Activated CD8-positive, alpha-beta T cell treated with anti-CD3 and anti-CD28 coated beads, Interleukin-2, amount 10 ng/mL, durations not matched to agents 7 days and 5 days (primary cell): ENCODE measurements at regions not wholly inside any gene's neighbourhood (a gene's known extent, or its start where the extent isn't known, plus 50 kb on each side); places are given as distances from the start of the nearest gene placed in this dataset.
"Not testable (repeated sequence)": the region's sequence is repeated elsewhere in the genome, so short reads cannot be mapped to it uniquely, and the experiment has no call there.

Experiments used
- ATAC-seq: fragments of 150-1000 bp; cut with Tn5 transposase; one replicate; pipeline ENCODE4 v1.10.0; 2021; ENCODE audit warnings: moderate library complexity
- CTCF ChIA-PET: fragments of 350-600 bp; sonication (Branson Sonifier 250); formaldehyde crosslinking; loops from one replicate; lab custom pipeline; 2021; ENCODE audit warnings: antibody characterized with exemption; lab: Charles Lee
- POLR2A ChIA-PET: fragments of 350-600 bp; sonication (Branson Sonifier 250); formaldehyde crosslinking; loops from one replicate; lab custom pipeline; 2021; ENCODE audit warnings: antibody characterized with exemption; lab: Charles Lee
- DNase-seq: peaks from one replicate; pipeline ENCODE4 v3.0.0-alpha.2; 2020
- H3K27ac Mint-ChIP-seq: one replicate; pipeline ENCODE4 v1.8.0; 2021; ENCODE audit warnings: mild to moderate bottlenecking, mixed read lengths
- H3K27me3 Mint-ChIP-seq: one replicate; pipeline ENCODE4 v1.8.0; 2021; ENCODE audit warnings: low read depth, mixed read lengths
- H3K36me3 Mint-ChIP-seq: one replicate; pipeline ENCODE4 v1.8.0; 2021; ENCODE audit warnings: low read depth, mixed read lengths
- H3K4me1 Mint-ChIP-seq: one replicate; pipeline ENCODE4 v1.8.0; 2021; ENCODE audit warnings: low read depth, mixed read lengths
- H3K4me3 Mint-ChIP-seq: one replicate; pipeline ENCODE4 v1.8.0; 2021; ENCODE audit warnings: mild to moderate bottlenecking, mixed read lengths
- H3K9me3 Mint-ChIP-seq: one replicate; pipeline ENCODE4 v1.8.0; 2022; ENCODE audit warnings: mixed read lengths; ENCODE audit not compliant: insufficient read depth

- H3K36me3 Mint-ChIP-seq: no peaks in the 10 kb centered on the region
- ChIA-PET POLR2A (no interaction called here), CTCF (no interaction called here)
- H3K27me3 Mint-ChIP-seq: no peaks in the 10 kb centered on the region
- H3K4me3 Mint-ChIP-seq: no peak overlapping the region
- no peak for ATAC-seq
- peaks cover 17% of the 10 kb centered on the region for H3K9me3 Mint-ChIP-seq
- H3K4me1 Mint-ChIP-seq: no peaks in the 10 kb centered on the region
- DNase-seq: no peak
- H3K27ac Mint-ChIP-seq: no peak overlapping the region
Observed at GRCh38 chr5:26009742-26010141, 1028.6 kb downstream of the CDH9 start.

- Mint-ChIP-seq H3K9me3 (peaks cover 13% of the 10 kb centered on the region), H3K4me3 (no peak overlapping the region), H3K36me3 (no peaks in the 10 kb centered on the region), H3K27me3 (no peaks in the 10 kb centered on the region), H3K4me1 (no peaks in the 10 kb centered on the region), H3K27ac (no peak overlapping the region)
- ChIA-PET POLR2A (no interaction called here), CTCF (no interaction called here)
- DNase-seq (no peak), ATAC-seq (no peak)
Observed at GRCh38 chr5:26003966-26004365, 1034.4 kb downstream of the CDH9 start.

DNA sequence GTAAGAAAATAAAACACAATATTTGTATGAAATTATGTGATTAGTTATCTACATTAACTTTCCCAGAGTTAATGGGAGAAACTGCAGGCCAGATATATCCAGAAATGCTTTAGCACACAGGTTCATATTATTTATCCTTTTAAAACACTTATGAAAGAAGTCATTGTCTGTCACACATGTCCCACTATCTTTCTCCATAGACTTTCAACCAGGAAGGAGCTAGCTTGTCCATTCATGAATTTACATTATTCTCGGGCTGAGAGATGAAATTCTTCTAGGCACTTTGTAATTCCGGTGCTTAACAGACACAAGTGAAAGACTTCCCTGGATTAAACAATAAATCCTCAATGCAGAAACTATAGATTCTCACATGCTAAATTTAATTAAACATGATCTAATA, 1043.2 kb downstream of the CDH9 start:
- H3K9me3 Mint-ChIP-seq: peaks cover 29% of the 10 kb centered on the region
- no peak overlapping the region for H3K4me3 Mint-ChIP-seq
- no peaks in the 10 kb centered on the region for H3K27me3 Mint-ChIP-seq
- DNase-seq (no peak), ATAC-seq (no peak)
- no peaks in the 10 kb centered on the region for H3K36me3 Mint-ChIP-seq
- ChIA-PET POLR2A (no interaction called here), CTCF (no interaction called here)
- no peaks in the 10 kb centered on the region for H3K4me1 Mint-ChIP-seq
- H3K27ac Mint-ChIP-seq: no peak overlapping the region

DNA sequence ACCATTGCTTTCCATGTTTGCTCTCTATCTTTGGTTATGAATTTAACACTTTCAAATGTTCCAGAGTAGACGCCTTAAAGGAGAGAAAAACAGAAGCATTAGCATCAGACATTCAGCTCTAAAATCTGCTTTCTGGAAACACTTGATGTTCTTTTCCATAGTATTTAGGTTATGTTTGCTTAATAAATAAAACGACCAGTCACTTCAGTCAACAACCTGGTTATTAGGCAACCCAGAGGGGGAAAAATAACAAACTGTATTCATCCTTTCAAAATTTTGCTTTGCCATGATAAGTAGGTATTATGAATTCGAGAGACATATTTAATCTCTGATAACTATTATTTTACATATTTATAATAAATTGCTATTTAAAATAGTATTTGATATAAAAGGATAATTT, 1044.7 kb downstream of the CDH9 start:
- DNase-seq: no peak
- CTCF ChIA-PET: no interaction called here

DNA sequence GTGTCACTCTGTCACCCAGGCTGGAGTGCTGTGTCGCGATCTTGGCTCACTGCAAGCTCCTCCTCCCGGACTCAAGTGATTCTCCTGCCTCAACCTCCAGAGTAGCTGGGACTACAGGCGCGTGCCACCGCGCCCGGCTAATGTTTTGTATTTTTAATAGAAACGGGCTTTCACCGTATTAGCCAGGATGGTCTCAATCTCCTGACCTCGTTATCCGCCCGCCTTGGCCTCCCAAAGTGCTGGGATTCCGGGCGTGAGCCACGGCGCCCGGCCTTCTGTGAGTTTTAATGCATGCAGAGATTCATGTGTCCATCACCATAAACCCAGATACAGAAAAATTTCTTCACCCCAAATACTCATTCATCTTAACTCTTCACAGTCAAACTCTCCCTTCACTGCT, 1046.7 kb downstream of the CDH9 start:
- H3K4me1 Mint-ChIP-seq: no peaks in the 10 kb centered on the region
- no peaks in the 10 kb centered on the region for H3K36me3 Mint-ChIP-seq
- no peak overlapping the region for H3K27ac Mint-ChIP-seq
- POLR2A ChIA-PET: no interaction called here
- no peak overlapping the region for H3K4me3 Mint-ChIP-seq
- no peaks in the 10 kb centered on the region for H3K27me3 Mint-ChIP-seq
- peaks cover 26% of the 10 kb centered on the region for H3K9me3 Mint-ChIP-seq
- CTCF ChIA-PET: no interaction called here
- ATAC-seq (no peak), DNase-seq (no peak)

More for the DNA sequence above, 1044.7 kb downstream of the CDH9 start:
- Mint-ChIP-seq H3K27me3 (no peaks in the 10 kb centered on the region), H3K4me1 (no peaks in the 10 kb centered on the region), H3K9me3 (peaks cover 29% of the 10 kb centered on the region), H3K4me3 (no peak overlapping the region), H3K36me3 (no peaks in the 10 kb centered on the region), H3K27ac (no peak overlapping the region)
- POLR2A ChIA-PET: no interaction called here
- ATAC-seq: no peak

- Mint-ChIP-seq H3K27me3 (no peaks in the 10 kb centered on the region), H3K36me3 (no peaks in the 10 kb centered on the region), H3K4me1 (no peaks in the 10 kb centered on the region), H3K27ac (no peak overlapping the region), H3K9me3 (peaks cover 23% of the 10 kb centered on the region), H3K4me3 (no peak overlapping the region)
- DNase-seq (no peak), ATAC-seq (no peak)
- ChIA-PET POLR2A (no interaction called here), CTCF (no interaction called here)
Observed at GRCh38 chr5:25990771-25991170, 1047.6 kb downstream of the CDH9 start.

GRCh38 chr5:25979086-25979485, 1059.3 kb downstream of the CDH9 start:
- no peak for ATAC-seq
- no peaks in the 10 kb centered on the region for H3K36me3 Mint-ChIP-seq
- POLR2A ChIA-PET: no interaction called here
- H3K4me3 Mint-ChIP-seq: no peak overlapping the region
- DNase-seq: no peak
- no peaks in the 10 kb centered on the region for H3K27me3 Mint-ChIP-seq
- no peaks in the 10 kb centered on the region for H3K4me1 Mint-ChIP-seq
- CTCF ChIA-PET: no interaction called here
- H3K27ac Mint-ChIP-seq: no peak overlapping the region
- peaks cover 19% of the 10 kb centered on the region for H3K9me3 Mint-ChIP-seq

DNA sequence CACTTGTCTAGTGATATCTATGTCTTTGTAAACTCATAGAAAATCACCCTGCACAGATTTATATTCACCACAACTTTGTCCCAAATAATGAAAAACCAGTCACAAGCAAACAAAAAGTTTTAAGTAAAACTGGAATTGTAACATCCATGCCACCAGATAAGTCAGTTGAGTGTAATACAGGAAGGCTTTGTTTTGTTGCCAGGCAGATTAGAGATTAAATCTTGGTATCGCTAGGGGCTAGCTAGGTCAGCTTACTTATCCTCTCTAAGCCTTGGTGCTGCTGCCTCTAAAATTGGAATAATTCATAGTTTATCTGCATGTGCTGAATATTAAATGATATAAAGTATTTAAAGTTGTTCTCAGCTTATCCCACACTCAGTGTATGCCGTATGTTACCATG, 1062.5 kb downstream of the CDH9 start:
- no peak for DNase-seq
- H3K27me3 Mint-ChIP-seq: no peaks in the 10 kb centered on the region
- H3K27ac Mint-ChIP-seq: no peak overlapping the region
- H3K4me3 Mint-ChIP-seq: no peak overlapping the region
- peaks cover 19% of the 10 kb centered on the region for H3K9me3 Mint-ChIP-seq
- POLR2A ChIA-PET: no interaction called here
- CTCF ChIA-PET: no interaction called here
- ATAC-seq: no peak
- no peaks in the 10 kb centered on the region for H3K4me1 Mint-ChIP-seq
- no peaks in the 10 kb centered on the region for H3K36me3 Mint-ChIP-seq

GRCh38 chr5:25974451-25974850, 1063.9 kb downstream of the CDH9 start:
- ChIA-PET CTCF (no interaction called here), POLR2A (no interaction called here)
- H3K4me1 Mint-ChIP-seq: no peaks in the 10 kb centered on the region
- H3K9me3 Mint-ChIP-seq: peaks cover 10% of the 10 kb centered on the region
- no peak overlapping the region for H3K27ac Mint-ChIP-seq
- ATAC-seq (no peak), DNase-seq (no peak)
- no peak overlapping the region for H3K4me3 Mint-ChIP-seq
- no peaks in the 10 kb centered on the region for H3K36me3 Mint-ChIP-seq
- H3K27me3 Mint-ChIP-seq: no peaks in the 10 kb centered on the region

- Mint-ChIP-seq H3K27me3 (no peaks in the 10 kb centered on the region), H3K4me1 (no peaks in the 10 kb centered on the region)
Observed at GRCh38 chr5:25970906-25971489, 1067.4 kb downstream of the CDH9 start.

GRCh38 chr5:25969042-25969441, 1069.3 kb downstream of the CDH9 start:
- ATAC-seq, H3K4me1 Mint-ChIP-seq, POLR2A ChIA-PET, DNase-seq, CTCF ChIA-PET, H3K27me3 Mint-ChIP-seq, H3K27ac Mint-ChIP-seq, H3K4me3 Mint-ChIP-seq, H3K36me3 Mint-ChIP-seq: not testable (repeated sequence)
- peaks cover 24% of the 10 kb centered on the region for H3K9me3 Mint-ChIP-seq

More at GRCh38 chr5:25970906-25971489, 1067.4 kb downstream of the CDH9 start:
- ATAC-seq (no peak), DNase-seq (no peak)
- Mint-ChIP-seq H3K4me3 (no peak overlapping the region), H3K36me3 (no peaks in the 10 kb centered on the region), H3K9me3 (peaks cover 15% of the 10 kb centered on the region), H3K27ac (no peak overlapping the region)
- POLR2A ChIA-PET: no interaction called here
- CTCF ChIA-PET: no interaction called here

DNA sequence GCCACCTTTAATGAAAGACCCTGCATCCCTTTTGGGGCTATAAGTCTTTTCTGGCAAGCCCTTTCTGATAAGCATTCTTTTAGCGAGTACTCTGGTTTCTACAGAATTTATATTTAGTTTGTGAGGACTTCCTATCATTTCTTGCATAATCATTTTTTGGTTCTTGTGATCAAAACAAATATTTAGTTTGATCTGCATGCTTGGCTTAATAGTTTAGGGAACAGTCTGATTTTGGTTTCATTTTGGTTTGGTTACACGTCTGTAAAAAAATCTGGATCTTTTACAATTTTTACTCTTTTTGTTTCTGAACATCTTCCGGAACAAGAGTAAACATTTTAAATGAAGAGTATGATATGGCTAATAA, 1074.4 kb downstream of the CDH9 start:
- Mint-ChIP-seq H3K4me1 (no peaks in the 10 kb centered on the region), H3K36me3 (no peaks in the 10 kb centered on the region), H3K9me3 (peaks cover 19% of the 10 kb centered on the region), H3K4me3 (no peak overlapping the region), H3K27me3 (no peaks in the 10 kb centered on the region), H3K27ac (no peak overlapping the region)
- no peak for DNase-seq
- no peak for ATAC-seq
- POLR2A ChIA-PET: no interaction called here
- CTCF ChIA-PET: no interaction called here
